ENCODE measurements at regions not wholly inside any gene's neighbourhood (a gene's known extent, or its start where the extent isn't known, plus 50 kb on each side); places are given as distances from the start of the nearest gene placed in this dataset.

- no peaks in the 10 kb centered on the region for H3K36me3 ChIP-seq (ENCODE audit: low read depth)
- intact Hi-C loops (cut with micrococcal nuclease; ENCODE audit: unreplicated experiment), result loop anchor here (2.0 to 5.0 kb wide), 4 partner anchors 179 to 885 kb away; no protein-coding TSS in a partner anchor
- DNase-seq, result no peak
- H3K9me3 ChIP-seq (ENCODE audit: insufficient read depth, low read depth), result no peaks in the 10 kb centered on the region
- CTCF ChIA-PET, result no interaction called here
- no peak for TF ChIP-seq EZH2 (IDR thresholded peaks at IDR 0.05; ENCODE audit: low read depth)
- no peak for TF ChIP-seq CTCF (conservative IDR thresholded peaks at IDR 0.05)
- H3K4me3 ChIP-seq, result no peak overlapping the region
- H3K79me2 ChIP-seq (ENCODE audit: low read depth), result no peaks in the 10 kb centered on the region
- POLR2A ChIA-PET (ENCODE audit: unreplicated experiment), result no interaction called here
- BruUV-seq (replicated peaks), result no TSS peak
- H3K9me2 ChIP-seq (ENCODE audit: insufficient read depth), result no peaks in the 10 kb centered on the region
- no peaks in the 10 kb centered on the region for H3K27me3 ChIP-seq (ENCODE audit: insufficient read depth, low read depth)
- peaks cover 29% of the 10 kb centered on the region for H3F3A ChIP-seq (ENCODE audit: insufficient read depth, low read depth)
- no peaks in the 10 kb centered on the region for H4K20me1 ChIP-seq (ENCODE audit: insufficient read depth)
- peaks cover 42% of the 10 kb centered on the region for H3K4me1 ChIP-seq (replicated peaks; ENCODE audit: insufficient read depth)
- peak overlapping the region; percentile 94 for H3K27ac ChIP-seq
- no peak overlapping the region for H3K4me2 ChIP-seq
- H2AFZ ChIP-seq, result no peak overlapping the region
Measured at GRCh38 chr3:153042088-153042487, 119.9 kb upstream of the RAP2B start.

- no peak for TF ChIP-seq EZH2 (IDR thresholded peaks at IDR 0.05; ENCODE audit: low read depth)
- no peak for TF ChIP-seq CTCF (conservative IDR thresholded peaks at IDR 0.05)
- H3K79me2 ChIP-seq (ENCODE audit: low read depth), result no peaks in the 10 kb centered on the region
- no peaks in the 10 kb centered on the region for H4K20me1 ChIP-seq (ENCODE audit: insufficient read depth)
- intact Hi-C loops (cut with micrococcal nuclease; ENCODE audit: unreplicated experiment), result loop anchor here (1.0 to 5.0 kb wide), 8 partner anchors 94 to 883 kb away; no protein-coding TSS in a partner anchor
- peak overlapping the region; percentile 76 for H3K4me2 ChIP-seq
- H3F3A ChIP-seq (ENCODE audit: insufficient read depth, low read depth), result peaks cover 29% of the 10 kb centered on the region
- H3K27me3 ChIP-seq (ENCODE audit: insufficient read depth, low read depth), result no peaks in the 10 kb centered on the region
- no peaks in the 10 kb centered on the region for H3K9me2 ChIP-seq (ENCODE audit: insufficient read depth)
- no TSS peak for BruUV-seq (replicated peaks)
- peak; percentile 40 to 92 for DNase-seq
- H2AFZ ChIP-seq, result peak overlapping the region; percentile 67
- CTCF ChIA-PET, result interaction anchor here (0.7 to 1.0 kb wide), 3 partner anchors 117 to 246 kb away, joined by 4 to 14 read pairs (median 6); no protein-coding TSS in a partner anchor
- H3K27ac ChIP-seq, result peak overlapping the region; percentile 94
- no peaks in the 10 kb centered on the region for H3K36me3 ChIP-seq (ENCODE audit: low read depth)
- no peaks in the 10 kb centered on the region for H3K9me3 ChIP-seq (ENCODE audit: insufficient read depth, low read depth)
- POLR2A ChIA-PET (ENCODE audit: unreplicated experiment), result interaction anchor here (0.5 to 1.3 kb wide), 2 partner anchors 114 to 117 kb away, joined by 3 to 48 read pairs; no protein-coding TSS in a partner anchor
- peak overlapping the region; percentile 54 for H3K4me3 ChIP-seq
- H3K4me1 ChIP-seq (replicated peaks; ENCODE audit: insufficient read depth), result peaks cover 37% of the 10 kb centered on the region
Measured at GRCh38 chr3:153043729-153044328, 118.2 kb upstream of the RAP2B start.

GRCh38 chr3:153045150-153045549 is 116.9 kb upstream of the RAP2B start:
- no TSS peak for BruUV-seq (replicated peaks)
- peak overlapping the region; percentile 94; the same call in 1 of the 2 replicates for H3K27ac ChIP-seq
- H3K4me3 ChIP-seq, result no peak overlapping the region
- peaks cover 29% of the 10 kb centered on the region for H3F3A ChIP-seq (ENCODE audit: insufficient read depth, low read depth)
- no peaks in the 10 kb centered on the region for H3K27me3 ChIP-seq (ENCODE audit: insufficient read depth, low read depth)
- no peak for DNase-seq
- no peaks in the 10 kb centered on the region for H3K36me3 ChIP-seq (ENCODE audit: low read depth)
- H3K9me3 ChIP-seq (ENCODE audit: insufficient read depth, low read depth), result no peaks in the 10 kb centered on the region
- ChIA-PET CTCF (no interaction called here), POLR2A (ENCODE audit: unreplicated experiment) (no interaction called here)
- intact Hi-C loops (cut with micrococcal nuclease; ENCODE audit: unreplicated experiment), result no loop called here
- peaks cover 37% of the 10 kb centered on the region for H3K4me1 ChIP-seq (replicated peaks; ENCODE audit: insufficient read depth)
- no peak overlapping the region for H2AFZ ChIP-seq
- no peak overlapping the region for H3K4me2 ChIP-seq
- no peaks in the 10 kb centered on the region for H3K9me2 ChIP-seq (ENCODE audit: insufficient read depth)
- TF ChIP-seq EZH2 (IDR thresholded peaks at IDR 0.05; ENCODE audit: low read depth), result no peak
- TF ChIP-seq CTCF (conservative IDR thresholded peaks at IDR 0.05), result no peak
- H3K79me2 ChIP-seq (ENCODE audit: low read depth), result no peaks in the 10 kb centered on the region
- no peaks in the 10 kb centered on the region for H4K20me1 ChIP-seq (ENCODE audit: insufficient read depth)

Data from PC-9 (cell line).